Adrenal gland (tissue), 5 donors: ENCODE measurements at regions not wholly inside any gene's neighbourhood (a gene's known extent, or its start where the extent isn't known, plus 50 kb on each side); places are given as distances from the start of the nearest gene placed in this dataset.

Experiments
- CTCF ChIP-seq, 6 experiments: fragments of 450-650 bp in 4 of 6; fragments of 200-600 bp in 2 of 6; sonication (generic) in 1 of 6; IDR thresholded peaks; 1 replicate in 5 of 6; 2 replicates in 1 of 6; pipeline versions ENCODE4 v1.5.1 to v1.8.0; 2016 to 2021; ENCODE audit warnings: antibody characterized with exemption in 6 of 6, mild to moderate bottlenecking in 2 of 6, moderate library complexity in 1 of 6
- POLR2A ChIP-seq, 2 donors: fragments of 450-650 bp; IDR thresholded peaks; one replicate each; pipeline ENCODE4 v1.6.1; 2017; ENCODE audit warnings: antibody characterized with exemption in 2 of 2, mild to moderate bottlenecking in 2 of 2, moderate library complexity in 1 of 2
- donor health status: DM: no; HTN: no; CAD: no.

DNA sequence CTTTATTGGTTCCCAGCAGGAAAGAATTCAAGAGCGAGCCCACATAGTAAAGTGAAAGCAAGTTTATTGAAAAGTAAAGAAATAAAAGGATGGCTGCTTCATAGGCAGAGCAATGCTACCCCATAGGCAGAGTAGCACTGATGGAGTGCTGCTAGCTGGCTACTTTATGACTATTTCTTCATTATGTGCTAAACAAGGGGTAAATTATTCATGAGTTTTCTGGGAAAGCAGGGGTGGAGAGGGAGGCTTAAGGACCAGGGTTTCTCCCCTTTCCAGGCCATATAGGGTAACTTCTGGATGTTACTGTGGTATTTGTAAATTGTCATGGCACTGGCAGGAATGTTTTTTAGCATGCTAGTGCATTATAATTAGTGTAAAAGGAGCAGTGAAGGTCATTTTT, 1271.4 kb downstream of the KCNT2 start:
- TF ChIP-seq CTCF (IDR thresholded peaks at IDR 0.05) (no peak), POLR2A (IDR thresholded peaks at IDR 0.05) (no peak)
